Astrocyte of the cerebellum (primary cell): ENCODE measurements at regions not wholly inside any gene's neighbourhood (a gene's known extent, or its start where the extent isn't known, plus 50 kb on each side); places are given as distances from the start of the nearest gene placed in this dataset.
"Not testable (repeated sequence)": the region's sequence is repeated elsewhere in the genome, so short reads cannot be mapped to it uniquely, and the experiment has no call there.

ENCODE experiments used
- DNase-seq: peaks from one replicate; pipeline ENCODE4 v3.0.0-alpha.2; 2011; ENCODE audit warnings: low read depth
- H3K4me3 ChIP-seq: 2 replicates; pipeline ENCODE4 v1.5.1; 2011; ENCODE audit warnings: mild to moderate bottlenecking, low read depth, low read length, moderate library complexity
- in situ Hi-C: cut with HindIII; loops from 2 replicates; pipeline ENCODE4 v1.10.0; 2017; ENCODE audit warnings: low sequenced_read_pairs

- in situ Hi-C loops = not testable (repeated sequence)
Measured at GRCh38 chr1:148432318-148432717, 50.8 kb downstream of the PPIAL4G start.

GRCh38 chr1:148429856-148430255 lies 53.2 kb downstream of the PPIAL4G start:
- DNase-seq, in situ Hi-C loops, H3K4me3 ChIP-seq: not testable (repeated sequence)

More at GRCh38 chr1:148432318-148432717, 50.8 kb downstream of the PPIAL4G start:
- not testable (repeated sequence) for DNase-seq, H3K4me3 ChIP-seq

- H3K4me3 ChIP-seq, in situ Hi-C loops, DNase-seq: not testable (repeated sequence)
Measured at GRCh38 chr1:148426940-148427611, 56.0 kb downstream of the PPIAL4G start.

GRCh38 chr1:148426385-148426784 lies 56.7 kb downstream of the PPIAL4G start:
- DNase-seq, in situ Hi-C loops, H3K4me3 ChIP-seq: not testable (repeated sequence)

GRCh38 chr1:148424143-148425003 lies 58.7 kb downstream of the PPIAL4G start:
- peak; percentile 26 for DNase-seq
- in situ Hi-C loops, H3K4me3 ChIP-seq: not testable (repeated sequence)

GRCh38 chr1:148422921-148423320 lies 60.2 kb downstream of the PPIAL4G start:
- H3K4me3 ChIP-seq, DNase-seq, in situ Hi-C loops: not testable (repeated sequence)

- in situ Hi-C loops, H3K4me3 ChIP-seq, DNase-seq: not testable (repeated sequence)
Measured at GRCh38 chr1:148417241-148417640, 65.9 kb downstream of the PPIAL4G start.

- H3K4me3 ChIP-seq, in situ Hi-C loops: not testable (repeated sequence)
Measured at GRCh38 chr1:148413385-148413784, 69.7 kb downstream of the PPIAL4G start.

GRCh38 chr1:148404786-148405568 lies 78.1 kb downstream of the PPIAL4G start:
- in situ Hi-C loops, H3K4me3 ChIP-seq, DNase-seq: not testable (repeated sequence)

More at GRCh38 chr1:148413385-148413784, 69.7 kb downstream of the PPIAL4G start:
- not testable (repeated sequence) for DNase-seq

- in situ Hi-C loops, DNase-seq, H3K4me3 ChIP-seq: not testable (repeated sequence)
Measured at GRCh38 chr1:148403925-148404324, 79.2 kb downstream of the PPIAL4G start.

GRCh38 chr1:148403085-148403456 lies 80.0 kb downstream of the PPIAL4G start:
- DNase-seq, in situ Hi-C loops: not testable (repeated sequence)
- H3K4me3 ChIP-seq = peak overlapping the region; percentile 49

- DNase-seq, in situ Hi-C loops: not testable (repeated sequence)
- H3K4me3 ChIP-seq = peak overlapping the region; percentile 49
Measured at GRCh38 chr1:148402152-148403084, 80.7 kb downstream of the PPIAL4G start.

- DNase-seq, H3K4me3 ChIP-seq, in situ Hi-C loops: not testable (repeated sequence)
Measured at GRCh38 chr1:148397516-148397915, 85.6 kb downstream of the PPIAL4G start.

- in situ Hi-C loops, H3K4me3 ChIP-seq, DNase-seq: not testable (repeated sequence)
Measured at GRCh38 chr1:148392505-148392904, 90.6 kb downstream of the PPIAL4G start.

GRCh38 chr1:148391323-148391722 lies 91.8 kb downstream of the PPIAL4G start:
- in situ Hi-C loops, DNase-seq, H3K4me3 ChIP-seq: not testable (repeated sequence)
